Stimulated activated CD8-positive, alpha-beta memory T cell treated with anti-CD3 and anti-CD28 coated beads, Interleukin-12 subunit alpha, Interleukin-12 subunit beta, amount 100 ng/mL, for 24 hours (primary cell): ENCODE measurements at regions not wholly inside any gene's neighbourhood (a gene's known extent, or its start where the extent isn't known, plus 50 kb on each side); places are given as distances from the start of the nearest gene placed in this dataset.
"Not testable (repeated sequence)": the region's sequence is repeated elsewhere in the genome, so short reads cannot be mapped to it uniquely, and the experiment has no call there.

ENCODE experiments used
- DNase-seq: peaks from one replicate; pipeline ENCODE4 v3.0.0-alpha.2; 2020; ENCODE audit errors: extremely low read depth

DNA sequence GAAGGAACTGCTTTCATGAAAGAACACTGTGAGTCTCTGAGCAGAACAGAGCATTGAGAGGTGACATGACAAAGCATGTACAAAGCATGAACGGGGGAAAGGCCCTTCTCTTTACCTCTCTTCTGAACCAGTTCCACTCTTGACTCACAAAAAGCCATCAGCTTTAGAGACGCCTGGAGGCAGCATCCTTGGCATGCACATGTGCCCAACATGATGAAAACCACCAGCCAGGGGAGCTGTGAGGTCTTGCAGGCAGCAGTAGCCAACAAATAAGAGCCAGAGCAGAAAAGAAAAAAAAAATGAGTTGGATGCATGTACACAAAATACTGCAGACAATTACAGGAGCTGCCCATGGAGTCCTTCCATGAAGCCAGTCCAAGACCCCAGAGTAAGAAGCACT is 95.5 kb upstream of the AGAP1 start:
- DNase-seq: no peak

DNA sequence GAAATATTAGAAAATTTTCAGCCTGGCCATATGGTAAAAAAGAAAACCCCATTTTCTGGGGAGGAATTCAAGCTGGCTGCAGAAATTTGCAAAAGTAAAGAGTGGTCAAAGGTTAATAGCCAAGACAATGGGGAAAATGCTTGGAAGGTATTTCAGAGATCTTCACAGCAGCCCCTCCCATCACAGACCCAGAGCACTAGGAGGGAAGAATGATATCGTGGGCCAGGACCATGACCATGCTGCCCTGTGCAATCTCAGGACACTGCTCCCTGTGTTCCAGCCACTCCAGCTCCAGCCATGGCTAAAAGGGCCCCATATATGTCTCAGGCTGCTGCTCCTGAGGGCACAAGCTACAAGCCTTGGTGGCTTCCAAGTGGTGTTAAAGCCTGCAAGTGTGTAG is 93.9 kb upstream of the AGAP1 start:
- DNase-seq: no peak

DNA sequence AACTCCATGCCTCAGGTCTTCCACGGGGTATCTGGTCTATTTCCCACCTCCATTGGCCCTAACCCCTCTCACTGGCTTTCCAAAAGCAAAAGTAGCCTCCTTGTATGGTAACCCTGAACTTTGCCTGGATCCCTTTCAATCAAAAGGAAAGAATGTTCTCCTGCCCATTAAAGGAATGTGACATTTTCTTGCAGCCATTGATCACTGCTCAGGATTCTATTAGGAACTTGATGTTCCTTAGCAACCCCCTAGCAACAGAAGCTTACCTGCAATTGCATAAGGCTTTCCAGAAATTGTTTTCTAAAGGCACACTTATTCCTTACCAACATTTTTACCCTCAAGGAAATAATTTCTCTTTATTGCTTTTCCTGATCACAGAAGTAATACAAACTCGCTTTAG is 91.4 kb upstream of the AGAP1 start:
- DNase-seq: no peak

DNA sequence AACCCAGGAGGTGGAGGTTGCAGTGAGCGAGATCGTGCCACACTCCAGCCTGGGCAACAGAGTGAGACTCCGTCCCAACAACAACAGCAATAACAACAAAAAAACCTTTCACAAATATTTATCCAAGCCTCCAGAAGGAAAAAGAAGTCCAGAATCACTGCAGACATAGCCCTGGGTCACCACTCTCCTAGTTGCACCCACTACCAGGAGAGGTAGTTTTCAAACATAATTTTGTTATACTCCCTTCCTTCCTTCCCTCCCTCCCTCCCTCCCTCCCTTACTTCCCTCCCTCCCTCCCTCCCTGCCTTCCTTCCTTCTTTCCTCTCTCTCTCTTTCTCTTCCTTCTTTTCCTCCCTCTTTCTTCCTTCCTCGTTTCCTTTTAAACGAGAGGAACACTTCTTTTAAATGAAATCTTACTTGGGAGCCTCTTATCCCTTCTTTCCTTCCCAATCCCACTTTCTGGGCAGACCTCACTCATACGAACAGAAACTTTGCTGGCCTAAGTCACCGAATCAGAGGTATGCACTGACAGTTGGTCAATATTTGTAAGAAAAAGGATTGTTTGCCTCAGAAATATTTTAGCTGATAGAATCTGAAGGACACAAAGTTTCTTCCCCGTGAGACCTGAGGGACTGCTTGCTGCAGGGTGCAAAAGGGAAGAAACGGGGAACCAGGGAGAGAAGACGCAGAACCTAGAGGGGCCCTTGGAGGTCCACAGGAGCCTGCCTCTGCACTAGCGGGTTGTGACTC is 88.1 kb upstream of the AGAP1 start:
- DNase-seq: no peak

DNA sequence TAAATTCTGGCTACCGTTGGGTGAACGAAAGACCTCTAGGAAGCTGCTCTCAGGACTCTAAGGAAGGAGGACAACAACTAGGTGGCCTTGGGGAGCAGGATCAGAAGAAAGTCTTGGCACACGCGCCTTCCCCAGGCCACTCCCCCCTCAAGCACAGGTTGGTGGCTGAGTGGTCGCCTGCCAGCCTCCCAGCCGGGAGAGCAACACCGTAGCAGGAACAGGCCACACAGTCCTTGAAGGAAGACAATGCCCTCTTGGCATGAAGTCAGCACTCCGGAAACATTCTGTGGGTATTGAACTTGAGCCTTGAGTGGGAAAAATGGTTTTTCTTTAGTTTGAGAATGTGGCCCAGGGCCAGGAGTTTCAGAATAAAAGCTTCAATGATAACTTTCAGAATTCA is 87.4 kb upstream of the AGAP1 start:
- no peak for DNase-seq

DNA sequence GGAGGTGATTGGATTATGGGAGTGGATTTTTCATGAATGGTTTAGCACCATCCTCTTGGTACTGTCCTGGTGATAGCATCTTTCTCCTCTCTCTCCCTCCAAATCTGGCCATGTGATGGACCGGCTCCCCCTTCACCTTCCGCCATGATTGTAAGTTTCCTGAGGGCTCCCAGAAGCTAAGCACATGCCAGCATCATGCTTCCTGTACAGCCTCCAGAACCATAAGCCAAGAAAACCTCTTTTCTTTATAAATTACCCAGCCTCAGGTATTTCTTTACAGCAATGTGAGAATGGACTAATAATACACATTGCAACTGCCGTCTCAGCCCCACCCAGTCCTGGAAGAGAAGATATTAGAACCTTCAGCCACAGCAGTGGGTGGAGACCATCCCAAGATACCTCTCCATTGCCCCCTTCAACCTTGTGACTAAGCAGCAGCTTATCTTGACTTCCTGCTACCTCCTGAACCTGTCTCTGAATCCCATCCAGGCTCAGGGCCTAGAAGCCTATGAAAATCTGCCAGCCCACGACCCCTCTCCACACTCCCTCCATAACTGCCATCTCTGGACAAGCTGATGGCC is 81.8 kb upstream of the AGAP1 start:
- no peak for DNase-seq

DNA sequence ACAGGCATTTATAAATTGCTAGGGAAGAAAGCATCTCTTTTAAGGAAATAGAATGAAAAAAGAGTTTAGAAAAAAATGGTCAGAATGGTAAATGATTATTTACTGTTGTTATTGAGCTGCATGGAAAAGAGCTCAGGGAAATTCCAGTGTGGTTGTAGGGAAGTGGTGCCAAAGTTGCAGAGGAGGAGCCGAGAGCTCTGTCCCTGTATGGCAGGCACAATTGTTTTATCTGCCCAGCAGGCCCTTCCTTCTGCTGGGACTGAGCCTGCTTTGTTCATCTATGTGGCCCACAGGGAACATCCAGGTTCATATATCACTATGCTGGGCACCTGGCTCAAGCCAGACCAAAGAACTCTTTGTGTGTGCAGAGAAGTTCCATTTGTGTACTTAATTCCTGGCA is 80.8 kb upstream of the AGAP1 start:
- no peak for DNase-seq

DNA sequence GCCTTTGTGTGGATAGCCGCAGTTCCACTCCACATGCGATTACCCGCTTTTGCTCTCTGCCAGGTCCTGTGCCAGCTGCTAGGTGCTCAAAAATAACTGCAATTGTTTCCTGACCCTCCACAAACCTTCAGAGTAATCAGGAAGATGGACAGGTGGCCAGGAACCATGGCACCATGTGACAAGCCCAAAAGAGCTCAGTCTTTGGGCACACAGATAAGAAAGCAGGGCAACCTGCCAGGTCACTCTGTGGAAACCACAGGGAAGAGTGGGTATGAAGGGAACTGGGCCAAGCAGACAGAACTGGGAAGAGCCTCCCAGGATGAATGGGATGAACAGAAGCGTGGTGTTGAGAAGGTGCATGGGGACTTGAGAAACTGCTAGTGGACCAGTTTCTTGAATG is 79.4 kb upstream of the AGAP1 start:
- no peak for DNase-seq

DNA sequence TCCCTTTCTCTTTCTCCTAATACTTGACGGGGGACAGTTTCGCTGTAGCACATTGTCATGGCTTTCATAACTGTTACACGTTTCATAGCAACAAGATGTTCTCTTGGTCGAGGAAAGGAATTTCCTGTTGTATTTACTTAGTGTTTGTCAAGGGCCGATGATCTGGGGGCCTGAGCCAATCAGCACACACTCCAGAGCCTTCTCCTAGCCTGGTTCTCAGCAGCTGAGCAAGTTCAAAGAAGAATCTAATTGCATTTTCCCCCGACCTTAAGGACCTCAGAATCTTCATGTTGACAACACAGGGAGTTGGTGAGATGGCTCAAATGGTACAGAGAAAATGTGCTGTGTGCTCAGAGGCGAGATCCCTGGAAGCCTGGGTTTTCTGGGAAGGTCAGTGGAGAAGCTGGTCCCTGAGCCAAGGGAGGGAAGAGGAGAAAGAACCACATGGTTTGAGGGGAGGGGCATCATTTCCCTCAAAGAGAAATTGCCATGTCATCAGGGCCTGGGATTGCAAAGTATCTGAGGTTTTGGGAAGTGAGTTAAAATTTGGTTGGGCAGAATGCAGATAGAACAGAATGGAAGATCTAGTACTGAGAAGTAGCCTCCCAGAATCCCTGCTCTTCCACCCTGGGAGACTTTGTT is 76.9 kb upstream of the AGAP1 start:
- no peak for DNase-seq

DNA sequence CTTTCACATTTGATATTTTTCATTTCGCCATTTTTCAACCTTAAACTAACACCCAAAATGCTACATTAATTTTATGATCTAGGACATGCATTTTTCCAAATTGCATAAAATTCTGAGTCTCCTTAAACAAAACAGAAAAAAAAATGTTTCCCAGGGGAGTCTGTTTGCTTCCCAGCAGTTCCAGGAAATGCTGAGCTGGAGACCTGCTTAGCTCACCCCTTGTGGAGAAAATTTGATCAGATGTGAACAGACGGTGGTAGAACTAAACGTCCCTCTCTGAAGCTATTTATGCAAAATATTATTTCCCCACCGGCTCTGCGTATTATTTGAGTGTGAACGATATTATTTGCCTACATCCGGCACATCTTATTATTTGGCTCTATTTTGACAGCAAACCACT is 74.9 kb upstream of the AGAP1 start:
- no peak for DNase-seq

DNA sequence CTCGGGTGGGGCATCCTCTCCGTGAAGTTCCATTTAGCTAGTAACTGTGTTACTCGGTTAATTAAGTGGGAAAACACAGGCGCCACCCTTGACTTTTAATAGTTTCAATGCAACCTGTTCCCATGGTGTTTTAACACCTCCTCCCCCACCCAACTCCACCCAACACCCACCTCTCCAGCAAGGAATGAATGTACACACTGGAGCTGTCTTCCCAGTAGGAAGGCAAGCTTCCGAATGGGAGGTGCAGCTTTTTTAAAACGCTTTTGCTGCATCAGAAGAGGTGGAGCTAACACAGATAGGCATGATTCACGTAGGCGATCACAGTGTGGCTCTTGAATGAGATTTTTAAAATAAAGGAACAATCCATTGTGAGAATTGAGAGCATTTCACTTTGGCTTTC is 73.8 kb upstream of the AGAP1 start:
- no peak for DNase-seq

DNA sequence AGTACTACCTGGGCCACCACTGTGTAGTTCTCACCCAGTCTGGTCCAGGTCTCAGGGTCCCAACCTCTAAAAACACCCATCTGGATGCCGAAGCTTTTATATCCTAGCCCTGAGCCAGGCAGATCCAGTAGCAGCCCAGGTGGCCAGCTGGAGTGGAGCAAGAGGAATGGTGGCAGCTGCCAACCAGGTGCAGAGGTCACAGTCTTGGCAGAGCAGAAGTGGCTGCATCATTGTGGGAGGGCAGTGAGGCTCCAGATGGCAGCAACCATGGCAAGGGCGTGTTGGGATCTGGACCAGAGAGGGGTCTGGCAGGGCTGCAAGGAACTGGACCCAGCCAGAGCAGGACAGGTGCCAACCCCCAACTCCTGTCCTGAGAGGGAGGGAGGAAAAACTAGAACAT is 72.2 kb upstream of the AGAP1 start:
- DNase-seq: no peak

DNA sequence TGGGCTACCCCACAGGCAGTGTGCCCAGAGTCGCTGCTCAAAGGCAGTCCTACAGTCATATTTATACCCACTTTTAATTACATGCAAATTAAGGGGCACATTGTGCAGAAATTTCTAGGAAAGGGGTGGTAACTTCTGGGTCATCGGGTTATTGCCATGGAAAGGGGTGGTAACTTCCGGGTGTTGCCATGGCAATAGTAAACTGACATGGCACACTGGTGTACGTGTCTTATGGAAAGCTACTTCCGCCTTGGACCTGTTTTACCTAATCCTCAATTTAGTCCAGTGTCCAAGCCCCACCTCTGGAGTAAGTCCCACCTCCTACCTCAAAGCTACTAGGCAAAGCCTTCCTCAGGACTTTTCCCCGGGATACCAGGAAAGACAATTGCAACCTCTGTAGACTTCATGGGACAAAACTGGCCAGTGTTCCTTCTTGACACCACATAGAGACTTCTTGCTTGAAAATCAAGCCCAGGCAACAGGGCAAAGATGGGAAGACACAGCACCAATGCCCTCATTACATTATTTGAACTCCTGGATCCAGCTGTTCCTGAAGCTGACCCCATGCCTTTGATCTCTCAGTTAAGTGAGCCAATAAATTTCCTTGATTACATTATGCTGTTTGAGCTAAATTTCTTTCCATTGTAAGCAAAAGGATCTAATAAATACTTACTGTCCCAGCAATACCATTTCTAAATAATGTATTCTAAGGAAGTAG is 63.3 kb upstream of the AGAP1 start:
- DNase-seq: no peak

DNA sequence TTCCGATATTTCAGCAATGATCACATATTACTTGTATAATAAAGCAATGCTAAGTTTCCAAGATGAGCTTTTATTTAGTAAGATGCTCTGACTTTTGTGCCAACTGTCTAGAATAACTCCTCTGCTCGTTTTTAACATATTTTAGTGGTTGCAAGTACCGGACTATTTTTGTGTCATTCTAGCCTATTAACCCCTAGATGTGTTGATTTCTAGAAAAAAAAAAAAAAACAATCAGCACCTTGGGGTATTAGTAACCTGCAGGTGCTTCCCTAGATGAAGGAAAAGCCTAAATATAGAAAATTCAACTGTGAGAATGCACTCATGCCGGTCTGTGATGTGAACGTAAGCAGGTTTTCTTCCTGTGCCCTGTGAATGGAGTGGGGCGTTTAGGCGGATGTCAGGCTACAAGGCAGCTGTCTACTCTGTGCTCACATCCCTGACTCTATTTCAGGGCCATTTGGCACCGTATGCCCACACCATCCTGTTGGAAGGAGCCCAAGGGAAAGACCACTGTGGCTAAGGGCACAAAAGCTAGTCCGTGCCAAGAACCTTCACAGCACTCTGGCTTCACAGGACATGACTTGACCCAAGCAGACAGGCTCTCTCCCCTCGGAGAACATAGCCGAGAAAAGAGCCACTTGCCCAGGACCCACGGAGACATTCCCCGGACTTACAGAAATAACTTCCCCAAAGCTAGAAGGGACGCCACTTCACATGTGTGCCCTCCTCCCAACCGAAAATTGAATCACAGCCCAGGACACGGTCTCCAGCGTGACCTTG is 60.9 kb upstream of the AGAP1 start:
- DNase-seq: no peak

DNA sequence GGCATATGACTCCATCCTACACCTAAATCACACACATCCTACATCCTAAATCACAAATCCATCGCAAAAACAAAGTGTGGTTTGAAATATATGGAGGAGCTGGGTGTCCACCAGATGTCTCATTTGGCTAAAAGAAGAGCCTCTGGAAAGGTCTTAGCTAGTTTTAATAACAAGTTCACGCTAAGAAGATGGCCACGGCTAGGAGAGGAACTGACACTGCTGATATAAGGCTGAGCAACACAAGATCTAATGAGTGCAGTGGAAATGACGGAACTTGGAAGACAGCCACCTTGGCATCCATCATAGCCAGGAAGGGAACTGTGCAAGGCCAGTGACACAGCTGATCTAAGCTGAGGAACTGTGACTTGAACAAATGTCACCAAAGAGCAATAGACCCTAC is 60.0 kb upstream of the AGAP1 start:
- DNase-seq: no peak

DNA sequence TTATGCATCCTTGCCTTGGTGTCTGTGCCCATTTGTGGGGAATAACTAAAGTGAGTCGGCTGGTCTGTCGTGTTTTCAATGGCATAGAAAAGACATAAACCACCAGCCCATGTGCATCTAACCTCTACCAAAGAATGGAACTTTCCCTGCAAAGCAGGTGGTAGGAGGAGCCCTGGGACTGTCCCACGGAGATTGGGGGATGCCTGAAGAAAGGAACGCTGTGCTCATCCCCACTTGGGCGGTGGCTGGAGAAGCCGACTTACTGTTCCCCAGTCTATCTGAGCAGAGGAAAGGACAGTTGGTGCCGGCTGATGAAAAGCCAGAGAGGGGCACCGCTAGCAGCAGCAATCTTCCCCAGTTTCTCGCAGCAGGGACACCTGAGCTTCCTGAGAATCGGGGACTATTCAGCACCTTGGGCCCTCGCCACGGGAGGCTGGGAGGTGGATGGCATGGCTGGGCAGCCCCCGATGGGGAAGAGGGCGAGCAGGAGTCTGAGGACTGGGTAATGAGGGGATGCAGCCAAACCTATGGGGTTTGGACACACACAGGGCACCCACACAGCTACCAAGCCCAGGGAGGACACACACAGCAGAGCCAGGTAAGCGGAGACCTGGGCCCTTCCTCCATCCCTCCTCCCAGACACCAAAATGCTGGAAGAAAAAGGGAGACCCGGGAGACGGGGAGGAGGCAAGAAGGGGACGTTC is 53.7 kb upstream of the AGAP1 start:
- no peak for DNase-seq

DNA sequence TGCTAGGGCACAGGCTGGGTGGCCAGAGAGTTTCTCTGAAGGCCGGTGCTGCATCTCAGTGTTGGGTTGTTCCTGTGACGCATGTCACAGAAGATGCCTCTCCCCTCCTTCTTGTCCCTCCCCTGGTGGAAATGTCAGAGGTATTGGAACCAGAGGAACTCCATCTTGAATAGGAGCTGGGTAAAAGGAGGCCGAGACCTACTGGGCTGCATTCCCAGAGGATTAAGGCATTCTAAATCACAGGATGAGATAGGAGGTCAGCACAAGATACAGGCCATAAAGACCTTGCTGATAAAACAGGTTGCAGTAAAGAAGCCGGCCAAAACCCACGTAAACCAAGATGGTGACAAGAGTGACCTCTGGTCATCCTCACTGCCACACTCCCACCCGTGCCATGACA is 50.3 kb upstream of the AGAP1 start:
- not testable (repeated sequence) for DNase-seq
